ENCODE measurements at regions not wholly inside any gene's neighbourhood (a gene's known extent, or its start where the extent isn't known, plus 50 kb on each side); places are given as distances from the start of the nearest gene placed in this dataset.

DNA sequence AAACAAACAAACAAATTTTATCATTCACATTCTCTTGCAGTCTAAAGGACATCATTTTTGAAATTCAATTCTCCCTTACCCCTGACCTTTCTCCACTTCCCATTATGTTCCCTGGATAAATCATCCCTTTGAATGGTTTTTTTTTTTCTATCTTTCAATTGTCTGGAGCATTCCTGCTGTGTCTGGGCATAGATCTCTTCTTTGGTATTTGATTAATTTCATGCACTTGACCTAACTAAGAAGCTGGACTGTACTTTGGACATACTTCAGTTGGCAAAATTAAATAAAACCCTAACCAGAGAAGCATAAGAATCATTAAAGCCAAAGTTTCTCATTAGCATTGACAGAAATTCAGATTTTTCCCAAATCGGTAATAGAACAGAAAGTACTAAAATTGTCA is 163.6 kb upstream of the BMP4 start:
- no peaks in the 10 kb centered on the region for H3K27me3 Mint-ChIP-seq (ENCODE audit: low read depth in 2 of 2)
- no peaks in the 10 kb centered on the region for H3K36me3 ChIP-seq (ENCODE audit: control insufficient read depth, insufficient read depth, low read length)
- no peak for TF ChIP-seq CTCF (IDR thresholded peaks at IDR 0.05)
- no peaks in the 10 kb centered on the region for H3K9me3 ChIP-seq (ENCODE audit: control insufficient read depth, insufficient read depth, low read length)
- ATAC-seq: no peak
- no peak for DNase-seq
- no peak overlapping the region for H3K27ac ChIP-seq (ENCODE audit: low read length)
- H3K4me1 ChIP-seq (ENCODE audit: control insufficient read depth, insufficient read depth, low read length): no peaks in the 10 kb centered on the region
- no peak overlapping the region for H3K27ac Mint-ChIP-seq
- no peak overlapping the region for H3K4me3 Mint-ChIP-seq
- H3K36me3 Mint-ChIP-seq: no peaks in the 10 kb centered on the region
- no peak overlapping the region for H3K4me3 ChIP-seq (ENCODE audit: low read length)
- 100% methylated on average over 1 of the region's 1 CpG for WGBS (ENCODE audit: insufficient coverage)
- intact Hi-C loops (cut with micrococcal nuclease): no loop called here
- no peaks in the 10 kb centered on the region for H3K4me1 Mint-ChIP-seq
- H3K9me3 Mint-ChIP-seq: peaks cover 5 to 6% of the 10 kb centered on the region in 2 donors
- H3K27me3 ChIP-seq (ENCODE audit: control insufficient read depth, insufficient read depth, low read length): no peaks in the 10 kb centered on the region

- Mint-ChIP-seq H3K27ac (no peak overlapping the region), H3K4me3 (no peak overlapping the region), H3K4me1 (no peaks in the 10 kb centered on the region), H3K9me3 (peaks cover 2 to 6% of the 10 kb centered on the region in 2 donors), H3K36me3 (no peaks in the 10 kb centered on the region), H3K27me3 (ENCODE audit: low read depth in 2 of 2) (no peaks in the 10 kb centered on the region)
- H3K36me3 ChIP-seq (ENCODE audit: control insufficient read depth, insufficient read depth, low read length): no peaks in the 10 kb centered on the region
- H3K27ac ChIP-seq (ENCODE audit: low read length): no peak overlapping the region
- no peak for TF ChIP-seq CTCF (IDR thresholded peaks at IDR 0.05)
- intact Hi-C loops (cut with micrococcal nuclease): no loop called here
- no peak for ATAC-seq
- H3K4me1 ChIP-seq (ENCODE audit: control insufficient read depth, insufficient read depth, low read length): no peaks in the 10 kb centered on the region
- no peaks in the 10 kb centered on the region for H3K9me3 ChIP-seq (ENCODE audit: control insufficient read depth, insufficient read depth, low read length)
- H3K4me3 ChIP-seq (ENCODE audit: low read length): no peak overlapping the region
- 79% methylated on average over 5 of the region's 5 CpGs for WGBS (ENCODE audit: insufficient coverage)
- no peaks in the 10 kb centered on the region for H3K27me3 ChIP-seq (ENCODE audit: control insufficient read depth, insufficient read depth, low read length)
- no peak for DNase-seq
Observed at GRCh38 chr14:54121466-54122027, 164.9 kb upstream of the BMP4 start.

DNA sequence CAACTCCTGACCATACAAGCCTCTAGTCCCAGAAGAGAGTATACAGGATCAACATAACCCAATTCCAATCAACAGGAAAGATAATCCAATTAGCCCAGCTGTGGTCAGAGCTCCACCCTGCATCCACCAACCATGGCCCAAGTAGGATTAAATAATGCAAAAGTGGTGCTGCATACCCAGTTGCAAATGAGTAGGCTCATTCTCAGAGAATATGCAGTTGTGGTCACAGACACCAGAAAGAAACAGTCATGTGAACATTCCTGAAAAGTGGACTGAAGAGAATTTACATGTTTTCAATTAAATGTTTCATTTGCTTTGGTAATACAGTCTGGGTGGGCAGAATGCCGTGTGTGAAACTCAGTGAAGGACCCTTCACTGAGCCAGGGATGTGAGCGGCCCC is 167.2 kb upstream of the BMP4 start:
- no peak overlapping the region for H3K27ac ChIP-seq (ENCODE audit: low read length)
- no peaks in the 10 kb centered on the region for H3K36me3 Mint-ChIP-seq
- H3K4me3 Mint-ChIP-seq: no peak overlapping the region
- no peaks in the 10 kb centered on the region for H3K27me3 Mint-ChIP-seq (ENCODE audit: low read depth in 2 of 2)
- no peak for DNase-seq
- no peak for TF ChIP-seq CTCF (IDR thresholded peaks at IDR 0.05)
- intact Hi-C loops (cut with micrococcal nuclease): no loop called here
- no peak overlapping the region for H3K4me3 ChIP-seq (ENCODE audit: low read length)
- H3K9me3 ChIP-seq (ENCODE audit: control insufficient read depth, insufficient read depth, low read length): no peaks in the 10 kb centered on the region
- H3K27ac Mint-ChIP-seq: no peak overlapping the region
- H3K9me3 Mint-ChIP-seq: peaks cover 8 to 11% of the 10 kb centered on the region in 2 donors
- H3K4me1 Mint-ChIP-seq: no peaks in the 10 kb centered on the region
- no peaks in the 10 kb centered on the region for H3K4me1 ChIP-seq (ENCODE audit: control insufficient read depth, insufficient read depth, low read length)
- ATAC-seq: no peak
- WGBS (ENCODE audit: insufficient coverage): 95% methylated on average over 2 of the region's 2 CpGs
- H3K36me3 ChIP-seq (ENCODE audit: control insufficient read depth, insufficient read depth, low read length): no peaks in the 10 kb centered on the region
- H3K27me3 ChIP-seq (ENCODE audit: control insufficient read depth, insufficient read depth, low read length): no peaks in the 10 kb centered on the region

- ATAC-seq (no peak), DNase-seq (no peak)
- Histone ChIP-seq H3K4me3 (ENCODE audit: low read length) (no peak overlapping the region), H3K27me3 (ENCODE audit: control insufficient read depth, insufficient read depth, low read length) (no peaks in the 10 kb centered on the region), H3K36me3 (ENCODE audit: control insufficient read depth, insufficient read depth, low read length) (no peaks in the 10 kb centered on the region), H3K9me3 (ENCODE audit: control insufficient read depth, insufficient read depth, low read length) (no peaks in the 10 kb centered on the region), H3K4me1 (ENCODE audit: control insufficient read depth, insufficient read depth, low read length) (no peaks in the 10 kb centered on the region), H3K27ac (ENCODE audit: low read length) (no peak overlapping the region)
- no peak for TF ChIP-seq CTCF (IDR thresholded peaks at IDR 0.05)
- no peaks in the 10 kb centered on the region for H3K4me1 Mint-ChIP-seq
- H3K4me3 Mint-ChIP-seq: no peak overlapping the region
- H3K27me3 Mint-ChIP-seq (ENCODE audit: low read depth in 2 of 2): no peaks in the 10 kb centered on the region
- intact Hi-C loops (cut with micrococcal nuclease): no loop called here
- H3K36me3 Mint-ChIP-seq: no peaks in the 10 kb centered on the region
- 94% methylated on average over 3 of the region's 3 CpGs for WGBS (ENCODE audit: insufficient coverage)
- H3K9me3 Mint-ChIP-seq: peaks cover 8 to 11% of the 10 kb centered on the region in 2 donors
- H3K27ac Mint-ChIP-seq: no peak overlapping the region
Observed at GRCh38 chr14:54125109-54125508, 168.5 kb upstream of the BMP4 start.
